ENCODE measurements at regions not wholly inside any gene's neighbourhood (a gene's known extent, or its start where the extent isn't known, plus 50 kb on each side); places are given as distances from the start of the nearest gene placed in this dataset.
A peak's percentile ranks its signal among the peaks of the same experiment; 100 is the strongest.

- DNase-seq (ENCODE audit: low spot score) (no peak), FAIRE-seq (no peak)
Measured at GRCh38 chr1:53378061-53378460, 50.2 kb upstream of the LRP8 start.

DNA sequence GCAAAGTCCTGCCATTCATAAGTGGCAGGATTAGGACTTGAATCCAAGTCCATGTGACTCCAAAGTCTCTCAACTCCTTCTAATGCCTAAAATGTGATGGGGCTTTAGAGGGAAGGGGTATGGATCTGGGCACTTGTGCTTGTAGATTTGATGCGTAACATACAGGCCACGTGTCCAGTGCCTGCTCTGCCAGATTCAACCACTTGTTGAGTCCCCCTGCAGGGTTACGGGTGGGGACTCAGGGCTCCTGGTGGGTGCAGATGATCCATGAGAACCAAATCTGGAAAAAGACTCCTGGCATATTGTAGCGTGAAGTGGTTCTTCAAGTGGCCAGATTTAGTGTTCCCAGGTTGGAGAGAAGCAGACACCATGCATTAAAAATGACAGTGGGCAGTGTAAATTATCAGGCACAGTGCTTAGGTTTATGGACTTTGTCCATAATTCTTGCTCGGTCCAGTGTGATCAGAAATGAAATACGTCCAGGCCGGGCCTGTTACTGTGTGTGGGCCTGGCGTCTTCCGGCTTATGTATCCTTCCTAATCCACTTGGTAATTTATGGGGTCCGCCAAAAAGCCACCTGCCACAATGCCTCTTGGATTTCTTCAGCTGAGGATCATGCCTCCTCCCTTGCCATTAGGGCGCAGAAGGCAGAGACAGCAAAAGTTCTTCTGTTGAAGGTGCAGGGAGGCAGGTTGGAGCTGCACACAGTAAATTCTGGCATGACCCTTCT lies 51.2 kb upstream of the LRP8 start:
- no peak for DNase-seq (ENCODE audit: low spot score)
- no peak for FAIRE-seq

DNA sequence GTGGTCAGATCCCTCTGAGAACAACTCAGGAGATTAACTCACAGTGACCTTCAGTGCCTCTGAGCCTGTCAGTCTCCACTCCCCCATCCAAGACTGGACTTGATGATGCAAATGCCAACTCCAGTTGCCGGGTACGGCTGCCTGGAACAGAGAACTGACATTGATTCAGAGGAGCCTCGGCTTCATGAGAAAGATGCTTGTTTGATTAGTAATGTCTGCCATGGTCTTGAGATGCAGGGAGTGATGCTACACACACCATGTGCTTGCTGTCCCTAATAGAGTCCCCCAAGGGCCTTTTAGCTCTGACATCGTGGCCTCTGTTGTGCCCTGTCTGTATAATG lies 51.8 kb upstream of the LRP8 start:
- DNase-seq (ENCODE audit: low spot score) (no peak), FAIRE-seq (no peak)

DNA sequence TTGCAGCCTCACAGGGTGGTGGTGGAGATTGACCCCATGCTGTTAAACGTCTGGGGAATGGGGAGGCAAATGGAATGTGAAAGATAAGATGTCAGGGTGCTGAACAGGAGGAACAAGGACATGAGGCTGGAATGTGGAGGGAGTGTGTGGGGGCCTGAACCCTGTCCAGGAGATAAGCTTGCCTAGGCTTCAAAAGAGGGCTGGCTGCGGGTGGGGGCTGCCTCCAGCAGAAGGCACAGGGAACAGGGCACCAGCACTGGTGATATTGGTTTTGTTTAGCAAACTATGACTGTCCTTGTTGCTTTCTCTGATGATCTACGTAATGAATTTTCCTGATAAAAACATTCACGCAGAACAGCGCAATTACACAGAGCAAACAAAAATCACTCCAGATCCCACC lies 52.4 kb upstream of the LRP8 start:
- FAIRE-seq, result no peak

DNA sequence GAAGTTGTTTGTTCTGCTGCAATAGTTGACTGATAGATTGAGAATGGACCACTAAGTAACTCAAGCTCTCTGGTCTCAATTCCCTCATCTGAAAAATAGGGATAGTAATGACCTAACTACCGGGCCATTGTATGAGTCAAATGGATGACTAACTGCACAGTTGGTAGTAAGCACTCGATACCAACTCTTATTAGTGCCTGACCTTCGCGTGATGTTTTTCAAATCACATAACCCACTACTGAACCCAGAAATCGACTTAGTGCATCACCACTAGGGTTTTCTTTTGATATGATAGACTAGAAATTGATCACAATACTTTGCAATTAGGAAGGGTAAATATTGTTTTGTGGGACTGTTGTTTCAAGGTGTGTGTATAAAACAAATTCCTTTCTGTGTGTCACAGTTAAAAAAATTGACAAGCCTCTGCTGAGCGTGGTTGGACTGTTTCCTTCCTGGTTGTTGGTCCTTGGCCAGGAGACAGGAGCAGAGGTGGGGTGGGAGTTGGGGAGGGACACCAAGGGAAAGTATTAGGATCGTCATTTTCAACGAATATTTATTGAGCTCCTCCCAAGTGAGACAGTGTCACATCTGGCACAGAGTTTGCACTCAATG lies 54.0 kb upstream of the LRP8 start:
- peak; percentile 90 for FAIRE-seq

More for the DNA sequence above, 52.4 kb upstream of the LRP8 start:
- no peak for DNase-seq (ENCODE audit: low spot score)

GRCh38 chr1:53383136-53383870 lies 55.4 kb upstream of the LRP8 start:
- DNase-seq (ENCODE audit: low spot score) (no peak), FAIRE-seq (no peak)

More for the DNA sequence above, 54.0 kb upstream of the LRP8 start:
- DNase-seq (ENCODE audit: low spot score), result peak; percentile 65

- DNase-seq (ENCODE audit: low spot score), result no peak
- no peak for FAIRE-seq
Measured at GRCh38 chr1:53384796-53385195, 56.9 kb upstream of the LRP8 start.

- FAIRE-seq (no peak), DNase-seq (ENCODE audit: low spot score) (no peak)
Measured at GRCh38 chr1:53385276-53386225, 57.7 kb upstream of the LRP8 start.

DNA sequence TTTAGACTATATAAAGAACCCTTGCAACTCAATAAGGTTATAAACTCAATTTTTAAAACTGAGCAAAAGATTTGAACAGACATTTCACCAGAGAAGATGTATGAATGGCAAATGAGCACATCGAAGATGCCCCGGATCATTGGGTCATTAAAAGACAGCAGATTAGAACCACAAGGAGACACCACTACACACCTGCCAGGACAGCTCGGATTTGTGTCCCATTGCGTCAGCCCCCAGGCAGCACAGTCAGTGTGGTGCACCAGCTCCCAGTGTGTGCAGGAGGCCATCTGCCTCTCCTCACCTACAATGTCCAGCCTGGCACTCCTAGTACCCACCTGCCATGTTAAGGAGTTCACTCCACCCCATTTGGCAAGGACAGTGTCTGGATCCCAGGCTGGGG lies 61.1 kb upstream of the LRP8 start:
- DNase-seq (ENCODE audit: low spot score), result no peak
- no peak for FAIRE-seq

DNA sequence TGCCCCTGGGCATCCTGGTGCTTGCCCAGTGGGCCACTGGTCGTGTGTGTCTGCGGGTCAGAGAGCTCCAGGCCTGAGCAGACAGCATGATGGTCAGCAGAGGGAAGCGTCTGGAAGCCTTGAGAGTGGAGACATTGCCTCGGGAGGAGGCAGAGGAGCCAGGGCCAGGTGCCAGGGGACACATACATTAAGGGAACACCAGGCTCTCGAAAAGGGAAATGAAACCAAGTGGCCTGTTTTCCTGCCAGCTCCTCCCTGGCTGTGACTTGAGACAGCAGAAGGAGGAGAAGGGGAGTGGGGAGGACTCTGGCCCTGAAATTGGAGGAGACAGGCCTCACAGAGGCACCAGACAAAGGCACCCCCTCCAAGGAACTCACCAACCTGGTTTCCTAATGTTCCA lies 62.4 kb upstream of the LRP8 start:
- FAIRE-seq, result no peak

GRCh38 chr1:53390736-53391135 lies 62.9 kb upstream of the LRP8 start:
- no peak for FAIRE-seq
- no peak for DNase-seq (ENCODE audit: low spot score)

More for the DNA sequence above, 62.4 kb upstream of the LRP8 start:
- no peak for DNase-seq (ENCODE audit: low spot score)

DNA sequence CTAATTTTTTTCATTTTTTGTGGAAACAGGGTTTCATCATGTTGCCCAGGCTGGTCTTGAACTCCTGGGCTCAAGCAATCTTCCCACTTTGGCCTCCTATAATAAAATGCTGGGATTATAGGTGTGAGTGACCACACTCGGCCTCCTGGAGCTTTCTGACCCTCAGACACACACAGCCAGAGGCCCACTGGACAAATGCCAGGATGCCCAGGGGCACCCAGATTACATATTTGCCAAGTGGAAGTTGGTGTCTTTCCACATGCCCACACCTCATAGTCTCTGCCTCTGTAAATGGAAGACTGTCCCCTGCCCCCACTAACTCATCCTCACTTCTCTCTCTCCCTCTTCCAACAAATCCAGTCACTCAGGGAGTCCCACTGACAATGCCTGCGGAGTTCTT lies 63.4 kb upstream of the LRP8 start:
- FAIRE-seq (no peak), DNase-seq (ENCODE audit: low spot score) (no peak)

- no peak for DNase-seq (ENCODE audit: low spot score)
Measured at GRCh38 chr1:53391982-53392381, 64.1 kb upstream of the LRP8 start.

DNA sequence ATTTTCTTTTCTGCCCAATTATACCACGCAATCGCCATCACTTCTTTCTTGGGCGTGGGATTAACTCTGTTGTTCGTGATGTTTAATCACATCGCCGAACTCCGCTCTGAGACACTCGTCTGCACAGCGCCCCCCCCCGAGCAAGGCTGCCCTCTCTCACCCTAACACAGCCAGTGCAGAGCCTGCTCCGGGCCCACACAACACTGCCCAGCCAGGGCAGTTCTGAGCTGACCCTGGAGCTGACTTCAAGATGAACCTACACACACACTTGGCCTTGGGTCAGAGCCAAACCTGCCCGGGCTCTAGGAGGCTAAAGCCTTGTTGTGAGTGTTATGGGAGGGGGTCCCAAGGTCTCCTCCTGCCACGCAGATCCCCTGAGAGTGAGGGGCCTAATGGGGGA lies 64.6 kb upstream of the LRP8 start:
- DNase-seq (ENCODE audit: low spot score) (no peak), FAIRE-seq (no peak)

More at GRCh38 chr1:53391982-53392381, 64.1 kb upstream of the LRP8 start:
- no peak for FAIRE-seq

GRCh38 chr1:53393325-53393792 lies 65.5 kb upstream of the LRP8 start:
- FAIRE-seq (peak; percentile 20), DNase-seq (ENCODE audit: low spot score) (peak; percentile 55)

DNA sequence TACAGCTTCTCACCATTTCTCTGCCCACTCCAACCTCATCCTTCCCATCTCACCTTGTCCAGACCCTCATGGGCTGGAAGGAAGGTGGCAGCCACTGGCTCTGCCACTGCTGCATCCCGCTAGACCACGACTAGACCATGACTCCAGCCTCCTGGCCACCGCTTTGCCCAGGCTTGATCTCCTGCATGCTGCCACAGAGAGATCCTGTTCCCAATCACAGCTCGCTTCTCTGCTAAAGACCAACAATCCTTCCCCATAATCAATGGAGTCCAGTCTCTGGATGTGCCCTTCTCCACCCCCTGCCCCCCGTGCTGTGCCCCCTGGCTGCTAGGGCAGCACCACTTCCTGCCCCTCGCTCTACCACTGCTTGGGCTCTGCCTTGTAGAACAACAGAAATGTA lies 64.9 kb upstream of the DMRTB1 start:
- DNase-seq (ENCODE audit: low spot score) (no peak), FAIRE-seq (no peak)

GRCh38 chr1:53395671-53396215 lies 63.5 kb upstream of the DMRTB1 start:
- FAIRE-seq (no peak), DNase-seq (ENCODE audit: low spot score) (no peak)

- no peak for DNase-seq (ENCODE audit: low spot score)
Measured at GRCh38 chr1:53396573-53397268, 62.5 kb upstream of the DMRTB1 start.

DNA sequence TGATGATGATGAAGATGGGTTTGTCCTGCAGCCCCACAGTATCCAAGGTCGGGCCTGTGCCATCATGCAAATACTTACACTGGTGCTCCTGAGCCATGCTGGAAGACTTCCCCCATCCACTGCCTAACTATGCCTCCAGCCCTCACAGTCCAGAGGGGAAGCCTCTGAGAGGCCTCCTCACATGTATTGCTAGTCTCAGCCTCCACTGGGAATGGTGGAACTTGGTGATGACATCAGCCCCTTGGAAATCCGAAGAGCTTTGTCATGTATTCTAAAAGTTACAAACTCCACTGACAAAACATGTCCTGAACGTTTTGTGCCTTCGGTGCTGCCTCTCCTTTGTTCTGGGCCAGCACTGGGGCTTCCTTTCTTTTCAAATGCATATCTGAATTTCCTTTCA lies 61.1 kb upstream of the DMRTB1 start:
- FAIRE-seq (no peak), DNase-seq (ENCODE audit: low spot score) (no peak)

More at GRCh38 chr1:53396573-53397268, 62.5 kb upstream of the DMRTB1 start:
- no peak for FAIRE-seq

All from RCC 7860 (cell line).